IMR-90 (cell line): ENCODE measurements at regions not wholly inside any gene's neighbourhood (a gene's known extent, or its start where the extent isn't known, plus 50 kb on each side); places are given as distances from the start of the nearest gene placed in this dataset.

ENCODE experiments used
- ATAC-seq: fragments of 200-7000 bp; cut with Tn5 transposase; 2 replicates; pipeline ENCODE4 v1.9.1; 2020; ENCODE audit warnings: low read depth, mild to moderate bottlenecking, moderate library complexity
- BruUV-seq: library from RNA; stranded (reverse); fragments of 400-500 nt; replicated peaks from 2 replicates; lab custom pipeline; 2021; lab: Mats Ljungman, UMichigan
- CTCF ChIA-PET: fragments of 300-600 bp; formaldehyde crosslinking; extraction: SDS; loops from one replicate; lab custom pipeline; 2021; ENCODE audit warnings: antibody characterized with exemption; lab: Yijun Ruan, JAX
- POLR2A ChIA-PET: fragments of 300-600 bp; sonication (Branson Sonifier 250); formaldehyde crosslinking; loops from one replicate; lab custom pipeline; 2022; ENCODE audit warnings: antibody characterized with exemption; ENCODE audit not compliant: unreplicated experiment; lab: Charles Lee
- DNase-seq: peaks from one replicate; pipeline ENCODE4 v3.0.0; 2013
- H2AFZ ChIP-seq: replicated peaks from 2 replicates; pipeline ENCODE3; 2013; ENCODE audit warnings: low read length, mild to moderate bottlenecking; ENCODE audit not compliant: poor library complexity
- H2AK5ac ChIP-seq: 2 replicates; pipeline ENCODE4 v1.6.1; 2013; ENCODE audit warnings: low read depth, low read length, inconsistent platforms
- H2AK9ac ChIP-seq: replicated peaks from 2 replicates; pipeline ENCODE3; 2013; ENCODE audit warnings: mild to moderate bottlenecking, low read depth, low read length, moderate library complexity; ENCODE audit not compliant: poor library complexity
- H2BK120ac ChIP-seq: 2 replicates; pipeline ENCODE4 v1.6.1; 2013; ENCODE audit warnings: low read depth, low read length, inconsistent platforms
- H2BK15ac ChIP-seq: 3 replicates; pipeline ENCODE4 v1.6.1; 2013; ENCODE audit warnings: low read depth, low read length, inconsistent platforms
- H2BK20ac ChIP-seq: 2 replicates; pipeline ENCODE4 v1.6.1; 2013; ENCODE audit warnings: low read depth, mild to moderate bottlenecking, inconsistent platforms, low read length, moderate library complexity
- H2BK5ac ChIP-seq: 2 replicates; pipeline ENCODE4 v1.6.1; 2013; ENCODE audit warnings: mild to moderate bottlenecking, low read depth, low read length, inconsistent platforms; ENCODE audit not compliant: poor library complexity, severe bottlenecking
- H3K14ac ChIP-seq: replicated peaks from 2 replicates; pipeline ENCODE4 v1.6.1; 2013; ENCODE audit warnings: low read depth, low read length, inconsistent platforms
- H3K18ac ChIP-seq: 2 replicates; pipeline ENCODE4 v1.6.1; 2013; ENCODE audit warnings: low read depth, low read length, control low read depth
- H3K23ac ChIP-seq: 2 replicates; pipeline ENCODE4 v1.6.1; 2013; ENCODE audit warnings: low read depth, low read length, inconsistent platforms
- H3K27ac ChIP-seq: 2 replicates; pipeline ENCODE4 v1.5.1; 2013; ENCODE audit warnings: mild to moderate bottlenecking, control low read depth, low read length; ENCODE audit not compliant: insufficient read depth
- H3K27me3 ChIP-seq: 2 replicates; pipeline ENCODE4 v1.6.1; 2013; ENCODE audit warnings: low read length; ENCODE audit not compliant: control insufficient read depth, insufficient read depth
- H3K36me3 ChIP-seq: 2 replicates; pipeline ENCODE4 v1.6.1; 2013; ENCODE audit warnings: low read length, mixed read lengths; ENCODE audit not compliant: control insufficient read depth, insufficient read depth
- H3K4ac ChIP-seq: 2 replicates; pipeline ENCODE4 v1.6.1; 2013; ENCODE audit warnings: low read depth, low read length, inconsistent platforms
- H3K4me1 ChIP-seq: 2 replicates; pipeline ENCODE4 v1.6.1; 2013; ENCODE audit warnings: low read length, mixed read lengths; ENCODE audit not compliant: control insufficient read depth, insufficient read depth
- H3K4me2 ChIP-seq: 2 replicates; pipeline ENCODE4 v1.6.1; 2013; ENCODE audit warnings: low read depth, mild to moderate bottlenecking, control low read depth, low read length, moderate library complexity
- H3K4me3 ChIP-seq: 2 replicates; pipeline ENCODE4 v1.5.1; 2013; ENCODE audit warnings: low read depth, mild to moderate bottlenecking, control low read depth, low read length, moderate library complexity; ENCODE audit not compliant: insufficient read depth
- H3K56ac ChIP-seq: 2 replicates; pipeline ENCODE4 v1.6.1; 2013; ENCODE audit warnings: low read length, inconsistent platforms; ENCODE audit not compliant: insufficient read depth; ENCODE audit errors: extremely low read depth
- H3K79me1 ChIP-seq, 2 experiments: 2 replicates each; pipeline ENCODE4 v1.6.1; 2013; ENCODE audit warnings: low read length in 2 of 2, inconsistent platforms in 1 of 2, low read depth in 1 of 2
- H3K9ac ChIP-seq: 2 replicates; pipeline ENCODE4 v1.6.1; 2013; ENCODE audit warnings: low read depth, low read length, control low read depth
- H3K9me1 ChIP-seq: 2 replicates; pipeline ENCODE4 v1.6.1; 2013; ENCODE audit warnings: low read length, inconsistent platforms; ENCODE audit not compliant: insufficient read depth
- H3K9me3 ChIP-seq: 2 replicates; pipeline ENCODE4 v1.6.1; 2013; ENCODE audit warnings: low read length; ENCODE audit not compliant: control insufficient read depth, insufficient read depth
- H4K20me1 ChIP-seq: 2 replicates; pipeline ENCODE4 v1.6.1; 2013; ENCODE audit warnings: low read length, inconsistent platforms; ENCODE audit not compliant: insufficient read depth
- H4K5ac ChIP-seq: 2 replicates; pipeline ENCODE4 v1.6.1; 2013; ENCODE audit warnings: mild to moderate bottlenecking, low read depth, low read length, control low read depth
- H4K8ac ChIP-seq, 2 experiments: 2 replicates each; pipeline ENCODE4 v1.6.1; 2013; ENCODE audit warnings: low read depth in 2 of 2, low read length in 2 of 2, control low read depth in 1 of 2, inconsistent platforms in 1 of 2
- H4K91ac ChIP-seq: 2 replicates; pipeline ENCODE4 v1.6.1; 2013; ENCODE audit warnings: low read depth, low read length, inconsistent platforms; ENCODE audit not compliant: insufficient read depth
- BHLHE40 ChIP-seq: fragments of 150-350 bp; IDR thresholded peaks from 2 replicates; pipeline ENCODE4 v1.6.1; 2016; ENCODE audit warnings: mild to moderate bottlenecking, low read depth, low read length
- CEBPB ChIP-seq: IDR thresholded peaks from 2 replicates; pipeline ENCODE4 v1.6.1; 2012; ENCODE audit warnings: low read depth, low read length, improper control_type of control experiment
- CHD1 ChIP-seq: IDR thresholded peaks from 2 replicates; pipeline ENCODE4 v1.6.1; 2012; ENCODE audit warnings: low read depth, low read length, improper control_type of control experiment
- FOS ChIP-seq: fragments of 150-350 bp; IDR thresholded peaks from 2 replicates; pipeline ENCODE4 v1.6.1; 2016; ENCODE audit warnings: low read depth, low read length
- MAFK ChIP-seq: IDR thresholded peaks from 2 replicates; pipeline ENCODE4 v1.6.1; 2012; ENCODE audit warnings: low read depth, low read length, improper control_type of control experiment
- MAZ ChIP-seq: IDR thresholded peaks from 2 replicates; pipeline ENCODE4 v1.6.1; 2012; ENCODE audit warnings: low read depth, mild to moderate bottlenecking, low read length, improper control_type of control experiment, moderate library complexity, borderline replicate concordance
- MXI1 ChIP-seq: IDR thresholded peaks from 2 replicates; pipeline ENCODE4 v1.6.1; 2012; ENCODE audit warnings: low read depth, mild to moderate bottlenecking, low read length, moderate library complexity, borderline replicate concordance
- NFE2L2 ChIP-seq: fragments of 150-350 bp; IDR thresholded peaks from 2 replicates; pipeline ENCODE4 v1.6.1; 2016; ENCODE audit warnings: low read depth, mild to moderate bottlenecking, low read length
- POLR2A ChIP-seq: IDR thresholded peaks from 2 replicates; pipeline ENCODE4 v1.6.1; 2012; ENCODE audit warnings: mild to moderate bottlenecking, low read depth, low read length
- RAD21 ChIP-seq: IDR thresholded peaks from 2 replicates; pipeline ENCODE4 v1.6.1; 2012; ENCODE audit warnings: low read length, improper control_type of control experiment
- RCOR1 ChIP-seq: IDR thresholded peaks from 2 replicates; pipeline ENCODE4 v1.6.1; 2012; ENCODE audit warnings: mild to moderate bottlenecking, low read length, improper control_type of control experiment; ENCODE audit not compliant: insufficient replicate concordance
- RFX5 ChIP-seq: IDR thresholded peaks from 2 replicates; pipeline ENCODE4 v1.8.0; 2012; ENCODE audit warnings: low read depth, mild to moderate bottlenecking, low read length, moderate library complexity
- SMC3 ChIP-seq: fragments of 150-350 bp; IDR thresholded peaks from 2 replicates; pipeline ENCODE4 v1.6.1; 2016; ENCODE audit warnings: low read depth, mild to moderate bottlenecking, antibody characterized with exemption, low read length, moderate library complexity
- WGBS, 2 experiments: methylation state at CpG; one replicate each; pipeline versions ENCODE4 v1.1.5 to v1.1.7; 2013; ENCODE audit warnings: missing lambda C conversion rate in 2 of 2; ENCODE audit not compliant: insufficient read length in 1 of 2; ENCODE audit errors: extremely low coverage in 2 of 2; 5-methylcytosine and 5-hydroxymethylcytosine counted together
- dilution Hi-C: fragments of 300-500 bp; cut with HindIII; formaldehyde crosslinking; loops from one replicate; pipeline ENCODE4 v1.14.3; 2018; ENCODE audit warnings: low sequenced_read_pairs; ENCODE audit not compliant: unreplicated experiment
- in situ Hi-C: fragments of 300-500 bp; cut with MboI; formaldehyde crosslinking; loops from 3 replicates; pipeline ENCODE4 v1.14.3; 2019; ENCODE audit warnings: low sequenced_read_pairs, inconsistent platforms, mixed read lengths
- intact Hi-C: fragments of 100-400 bp; cut with micrococcal nuclease; formaldehyde crosslinking; loops from 2 replicates; pipeline ENCODE4 v1.10.0; 2022
- TF ChIP-seq, protein P1 (sequence below): fragments of 150-350 bp; IDR thresholded peaks from 2 replicates; pipeline ENCODE4 v1.6.1; 2016; ENCODE audit warnings: low read depth, mild to moderate bottlenecking, low read length, moderate library complexity, borderline replicate concordance
- TF ChIP-seq, protein P2 (sequence below): fragments of 150-350 bp; IDR thresholded peaks from 2 replicates; pipeline ENCODE4 v1.6.1; 2017; ENCODE audit warnings: mild to moderate bottlenecking, antibody characterized with exemption, low read length, low read depth
- TF ChIP-seq, protein P3 (sequence below): conservative IDR thresholded peaks from 2 replicates; pipeline ENCODE4 v1.5.1; 2012; ENCODE audit warnings: mild to moderate bottlenecking, low read depth, low read length, improper control_type of control experiment

DNA sequence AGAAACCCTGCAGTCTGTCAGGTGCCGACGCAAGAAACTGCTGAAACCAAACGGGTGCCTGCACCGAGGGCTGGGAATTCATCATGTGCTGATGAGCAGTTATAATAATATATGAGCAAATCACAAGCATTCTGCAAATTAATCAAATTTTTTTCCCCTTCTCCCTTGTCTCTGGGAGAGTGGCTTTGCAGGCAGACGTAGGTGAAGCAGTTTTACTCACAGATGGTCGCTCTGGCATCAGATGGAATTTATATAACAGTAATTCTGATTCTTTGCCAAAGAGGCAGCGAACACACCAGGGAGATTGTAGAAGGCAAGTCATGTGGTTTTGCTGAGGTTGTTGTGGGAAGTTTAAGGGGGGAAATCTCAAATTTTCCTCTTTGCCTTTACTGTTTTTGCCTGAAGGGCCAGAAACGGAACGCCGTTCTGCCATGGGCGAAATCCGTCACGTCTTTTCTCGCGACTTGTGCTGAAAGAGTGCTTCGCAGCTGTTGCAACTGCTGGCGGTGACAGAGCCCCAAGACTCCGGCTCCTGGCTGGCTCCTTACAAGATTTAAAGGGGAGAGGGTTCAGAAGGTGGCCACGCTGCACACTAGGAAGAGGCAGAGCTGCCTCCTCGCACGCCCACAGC is 320.1 kb downstream of the ZNF536 start:
- ATAC-seq (0 out of 2 replicates have a peak, but pooled peaks have one; percentile 24), DNase-seq (no peak)
- Histone ChIP-seq H3K9ac (no peak overlapping the region), H2AK9ac (no peak overlapping the region), H4K5ac (no peak overlapping the region), H2BK15ac (no peak overlapping the region), H2BK20ac (no peak overlapping the region), H3K9me1 (no peaks in the 10 kb centered on the region), H4K91ac (no peak overlapping the region), H3K56ac (no peak overlapping the region), H2AFZ (no peak overlapping the region), H3K14ac (no peak overlapping the region), H3K36me3 (no peaks in the 10 kb centered on the region), H3K23ac (no peak overlapping the region), H3K27me3 (peaks cover 16% of the 10 kb centered on the region), H3K18ac (no peak overlapping the region), H3K4me3 (no peak overlapping the region), H3K27ac (no peak overlapping the region), H4K20me1 (no peaks in the 10 kb centered on the region), H2BK120ac (no peak overlapping the region), H3K79me1 (no peaks in the 10 kb centered on the region), H3K4ac (no peak overlapping the region), H3K9me3 (no peaks in the 10 kb centered on the region), H2BK5ac (no peak overlapping the region), H2AK5ac (no peak overlapping the region), H4K8ac (no peak overlapping the region), H3K4me1 (no peaks in the 10 kb centered on the region), H3K4me2 (no peak overlapping the region)
- 0% methylated on average over 2 of the region's 21 CpGs; no CpG with 5 or more reads in 1 of the 2 experiments for WGBS, 2 experiments
- dilution Hi-C loops, result no loop called here
- CTCF ChIA-PET, result no interaction called here
- intact Hi-C loops, result no loop called here
- POLR2A ChIA-PET, result no interaction called here
- TF ChIP-seq MXI1 (no peak), POLR2A (no peak), CEBPB (no peak), MAZ (no peak), RCOR1 (no peak), SMC3 (no peak), CHD1 (no peak), RFX5 (no peak), RAD21 (no peak), NFE2L2 (no peak), FOS (no peak), BHLHE40 (no peak), MAFK (no peak)
- TF ChIP-seq, protein P1, sequence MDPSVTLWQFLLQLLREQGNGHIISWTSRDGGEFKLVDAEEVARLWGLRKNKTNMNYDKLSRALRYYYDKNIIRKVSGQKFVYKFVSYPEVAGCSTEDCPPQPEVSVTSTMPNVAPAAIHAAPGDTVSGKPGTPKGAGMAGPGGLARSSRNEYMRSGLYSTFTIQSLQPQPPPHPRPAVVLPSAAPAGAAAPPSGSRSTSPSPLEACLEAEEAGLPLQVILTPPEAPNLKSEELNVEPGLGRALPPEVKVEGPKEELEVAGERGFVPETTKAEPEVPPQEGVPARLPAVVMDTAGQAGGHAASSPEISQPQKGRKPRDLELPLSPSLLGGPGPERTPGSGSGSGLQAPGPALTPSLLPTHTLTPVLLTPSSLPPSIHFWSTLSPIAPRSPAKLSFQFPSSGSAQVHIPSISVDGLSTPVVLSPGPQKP, result no peak
- TF ChIP-seq, protein P2, sequence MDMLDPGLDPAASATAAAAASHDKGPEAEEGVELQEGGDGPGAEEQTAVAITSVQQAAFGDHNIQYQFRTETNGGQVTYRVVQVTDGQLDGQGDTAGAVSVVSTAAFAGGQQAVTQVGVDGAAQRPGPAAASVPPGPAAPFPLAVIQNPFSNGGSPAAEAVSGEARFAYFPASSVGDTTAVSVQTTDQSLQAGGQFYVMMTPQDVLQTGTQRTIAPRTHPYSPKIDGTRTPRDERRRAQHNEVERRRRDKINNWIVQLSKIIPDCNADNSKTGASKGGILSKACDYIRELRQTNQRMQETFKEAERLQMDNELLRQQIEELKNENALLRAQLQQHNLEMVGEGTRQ, result no peak
- TF ChIP-seq, protein P3, sequence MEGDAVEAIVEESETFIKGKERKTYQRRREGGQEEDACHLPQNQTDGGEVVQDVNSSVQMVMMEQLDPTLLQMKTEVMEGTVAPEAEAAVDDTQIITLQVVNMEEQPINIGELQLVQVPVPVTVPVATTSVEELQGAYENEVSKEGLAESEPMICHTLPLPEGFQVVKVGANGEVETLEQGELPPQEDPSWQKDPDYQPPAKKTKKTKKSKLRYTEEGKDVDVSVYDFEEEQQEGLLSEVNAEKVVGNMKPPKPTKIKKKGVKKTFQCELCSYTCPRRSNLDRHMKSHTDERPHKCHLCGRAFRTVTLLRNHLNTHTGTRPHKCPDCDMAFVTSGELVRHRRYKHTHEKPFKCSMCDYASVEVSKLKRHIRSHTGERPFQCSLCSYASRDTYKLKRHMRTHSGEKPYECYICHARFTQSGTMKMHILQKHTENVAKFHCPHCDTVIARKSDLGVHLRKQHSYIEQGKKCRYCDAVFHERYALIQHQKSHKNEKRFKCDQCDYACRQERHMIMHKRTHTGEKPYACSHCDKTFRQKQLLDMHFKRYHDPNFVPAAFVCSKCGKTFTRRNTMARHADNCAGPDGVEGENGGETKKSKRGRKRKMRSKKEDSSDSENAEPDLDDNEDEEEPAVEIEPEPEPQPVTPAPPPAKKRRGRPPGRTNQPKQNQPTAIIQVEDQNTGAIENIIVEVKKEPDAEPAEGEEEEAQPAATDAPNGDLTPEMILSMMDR, result no peak
- BruUV-seq, result no TSS peak
- in situ Hi-C loops, result no loop called here
